Keratinocyte (primary cell): ENCODE measurements at regions not wholly inside any gene's neighbourhood (a gene's known extent, or its start where the extent isn't known, plus 50 kb on each side); places are given as distances from the start of the nearest gene placed in this dataset.

ENCODE experiments used
- DNase-seq: peaks from one replicate; pipeline ENCODE4 v3.0.0-alpha.2; 2011; ENCODE audit warnings: low read depth, missing footprints, low spot score
- FAIRE-seq: peaks from 2 replicates; lab custom pipeline; 2011; peaks lifted over from hg19 to GRCh38; lab: Jason Lieb, UNC
- H2AFZ ChIP-seq: 2 replicates; pipeline ENCODE4 v1.6.0; 2012; ENCODE audit warnings: low read length, control low read depth, inconsistent platforms; ENCODE audit not compliant: control insufficient read depth
- H3K27ac ChIP-seq: 2 replicates; pipeline ENCODE4 v1.5.1; 2011; ENCODE audit warnings: low read length; ENCODE audit not compliant: control insufficient read depth, insufficient read depth
- H3K27me3 ChIP-seq: 3 replicates; pipeline ENCODE4 v1.6.0; 2011; ENCODE audit warnings: low read length; ENCODE audit not compliant: control insufficient read depth, insufficient read depth; ENCODE audit errors: extremely low read depth
- H3K36me3 ChIP-seq, 2 experiments: 2 replicates in 1 of 2; 3 replicates in 1 of 2; pipeline ENCODE4 v1.5.1; 2011; ENCODE audit warnings: low read length in 2 of 2, mild to moderate bottlenecking in 1 of 2; ENCODE audit not compliant: control insufficient read depth in 2 of 2, insufficient read depth in 2 of 2; ENCODE audit errors: extremely low read depth in 1 of 2
- H3K4me1 ChIP-seq: 3 replicates; pipeline ENCODE4 v1.5.1; 2011; ENCODE audit warnings: low read length; ENCODE audit not compliant: control insufficient read depth, insufficient read depth; ENCODE audit errors: extremely low read depth
- H3K4me2 ChIP-seq: 3 replicates; pipeline ENCODE4 v1.6.0; 2011; ENCODE audit warnings: low read depth, low read length; ENCODE audit not compliant: control insufficient read depth, insufficient read depth; ENCODE audit errors: extremely low read depth
- H3K4me3 ChIP-seq, 3 experiments: fragments of 200-600 bp in 1 of 3; sonication (generic) in 1 of 3; 2 replicates in 2 of 3; 3 replicates in 1 of 3; pipeline ENCODE4 v1.5.1; 2011 to 2016; ENCODE audit warnings: low read length in 3 of 3, mild to moderate bottlenecking in 3 of 3, control low read depth in 2 of 3, inconsistent platforms in 1 of 3, low read depth in 1 of 3, mixed read lengths in 1 of 3, mixed run types in 1 of 3, moderate library complexity in 1 of 3; ENCODE audit not compliant: control insufficient read depth in 2 of 3, insufficient read depth in 2 of 3; ENCODE audit errors: extremely low read depth in 1 of 3
- H3K79me2 ChIP-seq: 2 replicates; pipeline ENCODE4 v1.6.0; 2012; ENCODE audit warnings: low read length; ENCODE audit not compliant: control insufficient read depth, insufficient read depth
- H3K9ac ChIP-seq: 3 replicates; pipeline ENCODE4 v1.6.0; 2011; ENCODE audit warnings: low read length; ENCODE audit not compliant: control insufficient read depth, insufficient read depth; ENCODE audit errors: extremely low read depth
- H3K9me1 ChIP-seq: 3 replicates; pipeline ENCODE4 v1.6.0; 2011; ENCODE audit warnings: low read length; ENCODE audit not compliant: control insufficient read depth, insufficient read depth; ENCODE audit errors: extremely low read depth
- H3K9me3 ChIP-seq: 2 replicates; pipeline ENCODE4 v1.5.1; 2012; ENCODE audit warnings: low read depth, low read length; ENCODE audit not compliant: control insufficient read depth
- H4K20me1 ChIP-seq: 3 replicates; pipeline ENCODE4 v1.6.0; 2011; ENCODE audit warnings: low read length; ENCODE audit not compliant: control insufficient read depth, insufficient read depth; ENCODE audit errors: extremely low read depth
- CTCF ChIP-seq, 3 experiments: IDR thresholded peaks in 1 of 3; conservative IDR thresholded peaks in 1 of 3; optimal IDR thresholded peaks in 1 of 3; 2 replicates in 2 of 3; 3 replicates in 1 of 3; pipeline versions ENCODE3 to v1.5.1; 2011; ENCODE audit warnings: low read length in 3 of 3, mild to moderate bottlenecking in 3 of 3, moderate library complexity in 2 of 3, control low read depth in 1 of 3, inconsistent platforms in 1 of 3; ENCODE audit not compliant: insufficient read depth in 2 of 3; ENCODE audit errors: extremely low read depth in 1 of 3
- EZH2 ChIP-seq: IDR thresholded peaks from one replicate; pipeline ENCODE4 v1.6.1; 2012; ENCODE audit warnings: inconsistent platforms, mild to moderate bottlenecking, low read length, moderate library complexity
- dilution Hi-C: fragments of 300-500 bp; cut with MboI; formaldehyde crosslinking; loops from one replicate; pipeline ENCODE4 v1.7.0; 2020; ENCODE audit warnings: low sequenced_read_pairs; ENCODE audit not compliant: extremely low pct_ligation_motif_present

- H3K27me3 ChIP-seq, result no peaks in the 10 kb centered on the region
- H3K9me1 ChIP-seq, result no peaks in the 10 kb centered on the region
- H3K27ac ChIP-seq, result no peak overlapping the region
- TF ChIP-seq EZH2 (no peak), CTCF (optimal IDR thresholded peaks at IDR 0.05 in 1 of 3, IDR thresholded peaks at IDR 0.05 in 1 of 3, conservative IDR thresholded peaks at IDR 0.05 in 1 of 3; ENCODE audit: extremely low read depth in 1 of 3, insufficient read depth in 2 of 3, low read length in 3 of 3) (no peak)
- no peak for DNase-seq
- H3K4me2 ChIP-seq, result no peak overlapping the region
- H2AFZ ChIP-seq, result no peak overlapping the region
- H3K79me2 ChIP-seq, result no peaks in the 10 kb centered on the region
- no peak overlapping the region for H3K9ac ChIP-seq
- no peaks in the 10 kb centered on the region for H4K20me1 ChIP-seq
- no peaks in the 10 kb centered on the region for H3K9me3 ChIP-seq
- dilution Hi-C loops, result no loop called here
- FAIRE-seq, result no peak
- H3K4me3 ChIP-seq, result no peak overlapping the region
- H3K36me3 ChIP-seq, result no peaks in the 10 kb centered on the region
- H3K4me1 ChIP-seq, result no peaks in the 10 kb centered on the region
Measured at GRCh38 chr2:185384822-185385560, 353.6 kb upstream of the FSIP2 start.

- H3K9ac ChIP-seq, result no peak overlapping the region
- H3K36me3 ChIP-seq, result no peaks in the 10 kb centered on the region
- no peaks in the 10 kb centered on the region for H3K9me1 ChIP-seq
- no peaks in the 10 kb centered on the region for H3K4me1 ChIP-seq
- H3K27me3 ChIP-seq, result no peaks in the 10 kb centered on the region
- no peak for TF ChIP-seq CTCF (optimal IDR thresholded peaks at IDR 0.05 in 1 of 3, IDR thresholded peaks at IDR 0.05 in 1 of 3, conservative IDR thresholded peaks at IDR 0.05 in 1 of 3; ENCODE audit: extremely low read depth in 1 of 3, insufficient read depth in 2 of 3, low read length in 3 of 3)
- TF ChIP-seq EZH2, result no peak
- no peak for DNase-seq
- dilution Hi-C loops, result no loop called here
- H2AFZ ChIP-seq, result no peak overlapping the region
- H3K4me3 ChIP-seq, result no peak overlapping the region
- H3K9me3 ChIP-seq, result no peaks in the 10 kb centered on the region
- no peak overlapping the region for H3K27ac ChIP-seq
- H3K4me2 ChIP-seq, result no peak overlapping the region
- H4K20me1 ChIP-seq, result no peaks in the 10 kb centered on the region
- no peaks in the 10 kb centered on the region for H3K79me2 ChIP-seq
- FAIRE-seq, result no peak
Measured at GRCh38 chr2:185388226-185388625, 350.4 kb upstream of the FSIP2 start.
